ENCODE measurements at regions not wholly inside any gene's neighbourhood (a gene's known extent, or its start where the extent isn't known, plus 50 kb on each side); places are given as distances from the start of the nearest gene placed in this dataset.

GRCh38 chr3:187507266-187507665 lies 139.1 kb downstream of the RTP4 start:
- ATAC-seq (no peak), FAIRE-seq (no peak), DNase-seq (ENCODE audit: extremely low read depth in 1 of 4, low spot score in 3 of 4) (no peak)
- peaks cover 0 to 4% of the 10 kb centered on the region in 2 experiments; a peak in 1 of 5 replicates for H3K27me3 ChIP-seq (ENCODE audit: control insufficient read depth in 2 of 2, insufficient read depth in 2 of 2, low read length in 2 of 2)
- H3K79me2 ChIP-seq (ENCODE audit: control insufficient read depth, insufficient read depth, low read length): no peaks in the 10 kb centered on the region
- H3K9ac ChIP-seq (ENCODE audit: insufficient read depth in 1 of 2, low read depth in 2 of 2, low read length in 2 of 2): no peak overlapping the region
- intact Hi-C loops (cut with micrococcal nuclease) (no loop called here), in situ Hi-C loops (cut with MboI) (no loop called here)
- WGBS (ENCODE audit: insufficient coverage, low coverage, missing lambda C conversion rate): 0% methylated on average over 1 of the region's 1 CpG
- no peak overlapping the region for H3K4me2 ChIP-seq (ENCODE audit: insufficient read depth, low read length)
- no peak overlapping the region for H3K27ac ChIP-seq (ENCODE audit: extremely low read depth, low read depth, low read length)
- no peaks in the 10 kb centered on the region for H4K20me1 ChIP-seq (replicated peaks; ENCODE audit: control insufficient read depth, insufficient read depth, low read length)
- H3K4me3 ChIP-seq: no peak overlapping the region
- BruUV-seq (replicated peaks): no TSS peak
- no peaks in the 10 kb centered on the region for H3K9me1 ChIP-seq (ENCODE audit: control insufficient read depth, insufficient read depth, low read length)
- no peak overlapping the region for H2AFZ ChIP-seq (ENCODE audit: low read depth, low read length)
- no peaks in the 10 kb centered on the region for H3K4me1 ChIP-seq (replicated peaks in 1 of 2; ENCODE audit: control insufficient read depth in 2 of 2, insufficient read depth in 2 of 2, low read length in 2 of 2)
- H3K9me3 ChIP-seq (replicated peaks; ENCODE audit: control insufficient read depth, insufficient read depth, low read depth, low read length): no peaks in the 10 kb centered on the region; the same call in 1 of the 2 replicates
- POLR2A ChIA-PET: no interaction called here
- TF ChIP-seq GABPB1 (CRISPR knock-in tag; IDR thresholded peaks at IDR 0.05) (no peak), SREBF1 (IDR thresholded peaks at IDR 0.05; ENCODE audit: borderline replicate concordance, low read depth, low read length) (no peak), ZFX (CRISPR knock-in tag; IDR thresholded peaks at IDR 0.05) (no peak), PBX2 (CRISPR knock-in tag; IDR thresholded peaks at IDR 0.05; ENCODE audit: low read depth) (no peak), PBX2 (tag; conservative IDR thresholded peaks at IDR 0.05; ENCODE audit: low read depth) (no peak)
- H3K36me3 ChIP-seq (ENCODE audit: control insufficient read depth, insufficient read depth, low read length): no peaks in the 10 kb centered on the region
- CTCF ChIA-PET (ENCODE audit: low intra/inter-chr PET ratio): no interaction called here

Data from K562 (cell line).